MM.1S (cell line): ENCODE measurements at regions not wholly inside any gene's neighbourhood (a gene's known extent, or its start where the extent isn't known, plus 50 kb on each side); places are given as distances from the start of the nearest gene placed in this dataset.

Source experiments
- DNase-seq: peaks from one replicate; pipeline ENCODE4 v3.0.0-alpha.2; 2015
- H2AFZ ChIP-seq: fragments of 300-600 bp; sonication (generic); 2 replicates; pipeline ENCODE4 v1.6.0; 2016; ENCODE audit warnings: antibody characterized with exemption, low read length
- H3F3A ChIP-seq: fragments of 300-600 bp; sonication (generic); 2 replicates; pipeline ENCODE4 v1.6.1; 2016; ENCODE audit warnings: mild to moderate bottlenecking, antibody characterized with exemption, low read length, moderate library complexity, mixed read lengths; ENCODE audit not compliant: insufficient read depth
- H3K27ac ChIP-seq: fragments of 300-600 bp; sonication (generic); 2 replicates; pipeline ENCODE4 v1.5.1; 2016; ENCODE audit warnings: mild to moderate bottlenecking, low read length
- H3K27me3 ChIP-seq: fragments of 300-600 bp; sonication (generic); replicated peaks from 2 replicates; pipeline ENCODE4 v1.6.0; 2016; ENCODE audit warnings: low read length; ENCODE audit not compliant: insufficient read depth
- H3K36me3 ChIP-seq: fragments of 300-600 bp; sonication (generic); replicated peaks from 2 replicates; pipeline ENCODE4 v1.6.1; 2016; ENCODE audit warnings: mild to moderate bottlenecking, low read length, mixed read lengths; ENCODE audit not compliant: insufficient read depth
- H3K4me1 ChIP-seq: fragments of 300-600 bp; sonication (generic); 2 replicates; pipeline ENCODE4 v1.6.1; 2016; ENCODE audit warnings: low read length, mixed read lengths
- H3K4me2 ChIP-seq: fragments of 300-600 bp; sonication (generic); 2 replicates; pipeline ENCODE4 v1.6.0; 2016; ENCODE audit warnings: low read depth, low read length
- H3K4me3 ChIP-seq: fragments of 300-600 bp; sonication (generic); 2 replicates; pipeline ENCODE4 v1.5.1; 2016; ENCODE audit warnings: low read length, mixed read lengths
- H3K79me2 ChIP-seq: fragments of 300-600 bp; sonication (generic); 2 replicates; pipeline ENCODE4 v1.6.1; 2016; ENCODE audit warnings: mixed run types, low read length, mixed read lengths
- H3K9ac ChIP-seq: fragments of 300-600 bp; sonication (generic); 2 replicates; pipeline ENCODE4 v1.6.1; 2016; ENCODE audit warnings: low read length, mixed read lengths
- H3K9me2 ChIP-seq: fragments of 300-600 bp; sonication (generic); replicated peaks from 2 replicates; pipeline ENCODE4 v1.6.1; 2016; ENCODE audit warnings: mild to moderate bottlenecking, low read length, mixed read lengths; ENCODE audit not compliant: insufficient read depth
- H3K9me3 ChIP-seq: fragments of 300-600 bp; sonication (generic); replicated peaks from 2 replicates; pipeline ENCODE4 v1.6.1; 2016; ENCODE audit warnings: mild to moderate bottlenecking, low read length, mixed read lengths; ENCODE audit not compliant: insufficient read depth
- H4K20me1 ChIP-seq: fragments of 300-600 bp; sonication (generic); 2 replicates; pipeline ENCODE4 v1.6.1; 2016; ENCODE audit warnings: mild to moderate bottlenecking, low read length, moderate library complexity, mixed read lengths; ENCODE audit not compliant: insufficient read depth
- EZH2 ChIP-seq: fragments of 300-600 bp; sonication (generic); optimal IDR thresholded peaks from 2 replicates; pipeline ENCODE3; 2017; ENCODE audit warnings: low read depth, mild to moderate bottlenecking, antibody characterized with exemption, low read length, mixed read lengths
- EZH2phosphoT487 ChIP-seq: fragments of 300-600 bp; sonication (generic); IDR thresholded peaks from 2 replicates; pipeline ENCODE4 v1.6.1; 2018; ENCODE audit warnings: antibody characterized with exemption, low read length
- TF ChIP-seq, protein P1 (sequence below): fragments of 300-600 bp; sonication (generic); IDR thresholded peaks from 2 replicates; pipeline ENCODE4 v1.5.1; 2016; ENCODE audit warnings: antibody characterized with exemption, low read length, mixed read lengths

DNA sequence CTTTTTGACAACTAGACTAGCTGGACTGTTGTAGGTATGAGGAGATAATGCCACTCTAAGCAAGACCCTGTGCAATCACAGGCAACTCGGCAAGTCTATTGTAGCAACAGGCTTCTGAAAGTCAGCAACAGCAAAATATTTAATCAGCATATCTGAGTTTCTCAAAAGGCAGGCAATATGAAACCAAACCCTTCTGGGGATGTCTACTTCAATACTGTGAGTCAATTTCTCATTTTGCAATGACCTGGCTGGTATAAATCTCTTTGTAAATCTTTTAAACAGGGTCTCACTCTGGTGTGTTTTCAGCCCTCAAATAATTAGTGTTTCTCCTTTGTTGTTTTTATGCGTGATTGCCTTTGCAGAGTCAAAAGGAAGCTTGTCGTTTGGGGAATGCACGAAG lies 1044.5 kb downstream of the NTRK3 start:
- Histone ChIP-seq H3K9me2 (no peaks in the 10 kb centered on the region), H3K79me2 (no peaks in the 10 kb centered on the region), H2AFZ (no peak overlapping the region), H3F3A (no peaks in the 10 kb centered on the region), H3K27ac (no peak overlapping the region), H4K20me1 (no peaks in the 10 kb centered on the region), H3K9me3 (no peaks in the 10 kb centered on the region), H3K9ac (no peak overlapping the region), H3K27me3 (no peaks in the 10 kb centered on the region), H3K4me2 (no peak overlapping the region), H3K4me1 (no peaks in the 10 kb centered on the region), H3K4me3 (no peak overlapping the region), H3K36me3 (no peaks in the 10 kb centered on the region)
- TF ChIP-seq EZH2phosphoT487 (no peak), EZH2 (no peak)
- TF ChIP-seq, protein P1, sequence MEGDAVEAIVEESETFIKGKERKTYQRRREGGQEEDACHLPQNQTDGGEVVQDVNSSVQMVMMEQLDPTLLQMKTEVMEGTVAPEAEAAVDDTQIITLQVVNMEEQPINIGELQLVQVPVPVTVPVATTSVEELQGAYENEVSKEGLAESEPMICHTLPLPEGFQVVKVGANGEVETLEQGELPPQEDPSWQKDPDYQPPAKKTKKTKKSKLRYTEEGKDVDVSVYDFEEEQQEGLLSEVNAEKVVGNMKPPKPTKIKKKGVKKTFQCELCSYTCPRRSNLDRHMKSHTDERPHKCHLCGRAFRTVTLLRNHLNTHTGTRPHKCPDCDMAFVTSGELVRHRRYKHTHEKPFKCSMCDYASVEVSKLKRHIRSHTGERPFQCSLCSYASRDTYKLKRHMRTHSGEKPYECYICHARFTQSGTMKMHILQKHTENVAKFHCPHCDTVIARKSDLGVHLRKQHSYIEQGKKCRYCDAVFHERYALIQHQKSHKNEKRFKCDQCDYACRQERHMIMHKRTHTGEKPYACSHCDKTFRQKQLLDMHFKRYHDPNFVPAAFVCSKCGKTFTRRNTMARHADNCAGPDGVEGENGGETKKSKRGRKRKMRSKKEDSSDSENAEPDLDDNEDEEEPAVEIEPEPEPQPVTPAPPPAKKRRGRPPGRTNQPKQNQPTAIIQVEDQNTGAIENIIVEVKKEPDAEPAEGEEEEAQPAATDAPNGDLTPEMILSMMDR = no peak
- DNase-seq = peak; percentile 42

DNA sequence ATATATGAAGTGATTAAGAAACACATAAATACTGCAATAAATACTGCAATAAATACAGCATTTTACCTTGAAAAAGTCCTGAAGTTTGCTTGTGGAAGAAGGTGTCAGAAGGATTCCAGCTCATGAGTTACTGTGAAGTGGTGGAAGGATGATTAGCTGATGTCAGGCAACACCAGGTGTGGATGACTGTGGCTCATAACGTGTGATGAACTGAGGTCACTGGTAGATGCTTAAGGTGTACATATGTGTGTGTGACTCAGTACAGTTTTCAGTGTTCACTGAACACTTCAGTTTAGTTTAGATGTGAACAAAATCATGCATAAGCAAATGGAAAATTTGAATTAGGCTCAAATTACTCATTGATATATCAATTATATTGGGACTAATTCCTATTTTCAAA lies 1045.0 kb downstream of the NTRK3 start:
- no peaks in the 10 kb centered on the region for H3K36me3 ChIP-seq
- H3K9me3 ChIP-seq = no peaks in the 10 kb centered on the region
- H3K9ac ChIP-seq = no peak overlapping the region
- TF ChIP-seq EZH2 = no peak
- TF ChIP-seq EZH2phosphoT487 = no peak
- TF ChIP-seq, protein P1 = no peak
- no peaks in the 10 kb centered on the region for H3K9me2 ChIP-seq
- H3K4me1 ChIP-seq = no peaks in the 10 kb centered on the region
- H4K20me1 ChIP-seq = no peaks in the 10 kb centered on the region
- no peak overlapping the region for H3K4me3 ChIP-seq
- H3F3A ChIP-seq = no peaks in the 10 kb centered on the region
- no peaks in the 10 kb centered on the region for H3K79me2 ChIP-seq
- no peaks in the 10 kb centered on the region for H3K27me3 ChIP-seq
- no peak overlapping the region for H3K27ac ChIP-seq
- no peak overlapping the region for H3K4me2 ChIP-seq
- no peak overlapping the region for H2AFZ ChIP-seq
- no peak for DNase-seq

DNA sequence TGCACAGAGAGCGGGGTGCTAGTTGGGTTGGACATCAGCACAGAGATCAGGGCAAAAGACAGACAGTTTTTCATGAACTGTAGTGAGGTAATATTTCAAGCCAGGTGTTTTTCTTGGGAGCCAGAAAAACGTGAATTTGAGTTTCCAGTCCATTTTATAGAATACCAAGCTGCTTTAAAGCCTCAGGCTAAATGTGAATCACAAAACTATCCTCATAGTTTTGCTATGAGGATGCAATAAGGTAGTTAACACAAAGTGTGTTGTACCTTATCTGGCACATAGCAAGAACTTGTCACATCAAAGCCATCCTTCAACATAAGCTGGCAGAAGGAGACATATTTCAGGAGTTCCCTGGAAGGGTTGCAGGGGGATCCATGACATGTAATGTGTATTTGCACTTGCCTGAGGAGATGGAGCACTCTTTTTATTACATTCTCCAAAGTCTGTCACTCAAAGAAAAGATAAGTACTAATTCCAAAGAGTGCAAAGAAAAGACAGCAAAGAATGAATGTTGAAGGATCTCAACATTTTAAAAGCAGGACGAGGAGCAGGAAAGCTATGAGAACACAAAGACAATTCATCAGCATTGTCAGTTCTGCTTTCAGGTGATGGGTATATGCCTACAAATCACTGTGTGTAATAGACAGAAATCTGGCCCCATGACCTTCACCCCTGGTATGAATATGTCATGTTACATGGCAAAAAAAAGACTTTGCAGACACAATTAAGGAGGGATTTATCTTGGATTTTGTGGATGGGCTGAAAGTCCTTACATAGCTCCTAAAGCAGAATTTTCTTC lies 1046.4 kb downstream of the NTRK3 start:
- no peak overlapping the region for H3K27ac ChIP-seq
- H2AFZ ChIP-seq = no peak overlapping the region
- no peak for DNase-seq
- no peaks in the 10 kb centered on the region for H3K79me2 ChIP-seq
- no peaks in the 10 kb centered on the region for H3F3A ChIP-seq
- H3K4me1 ChIP-seq = no peaks in the 10 kb centered on the region
- H3K9me3 ChIP-seq = no peaks in the 10 kb centered on the region
- no peak overlapping the region for H3K9ac ChIP-seq
- H3K36me3 ChIP-seq = no peaks in the 10 kb centered on the region
- no peaks in the 10 kb centered on the region for H3K9me2 ChIP-seq
- no peaks in the 10 kb centered on the region for H3K27me3 ChIP-seq
- TF ChIP-seq EZH2 (no peak), EZH2phosphoT487 (no peak)
- TF ChIP-seq, protein P1 = no peak
- no peak overlapping the region for H3K4me3 ChIP-seq
- H3K4me2 ChIP-seq = no peak overlapping the region
- no peaks in the 10 kb centered on the region for H4K20me1 ChIP-seq
